ENCODE measurements at regions not wholly inside any gene's neighbourhood (a gene's known extent, or its start where the extent isn't known, plus 50 kb on each side); places are given as distances from the start of the nearest gene placed in this dataset.
"Not testable (repeated sequence)": the region's sequence is repeated elsewhere in the genome, so short reads cannot be mapped to it uniquely, and the experiment has no call there.

DNA sequence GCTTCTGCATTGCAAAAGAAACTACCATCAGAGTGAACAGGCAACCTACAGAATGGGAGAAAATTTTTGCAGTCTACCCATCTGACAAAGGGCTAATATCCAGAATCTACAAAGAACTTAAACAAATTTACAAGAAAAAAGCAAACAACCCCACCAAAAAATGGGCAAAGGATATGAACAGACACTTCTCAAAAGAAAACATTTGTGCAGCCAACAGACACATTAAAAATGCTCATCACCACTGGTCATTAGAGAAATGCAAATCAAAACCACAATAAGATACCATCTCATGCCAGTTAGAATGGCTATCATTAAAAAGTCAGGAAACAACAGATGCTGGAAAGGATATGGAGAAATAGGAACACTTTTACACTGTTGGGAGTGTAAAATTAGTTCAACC lies 157.3 kb downstream of the ARL4A start:
- TF ChIP-seq CTCF (conservative IDR thresholded peaks at IDR 0.05 in 1 of 2, IDR thresholded peaks at IDR 0.05 in 1 of 2; ENCODE audit: extremely low read depth in 1 of 2, insufficient read depth in 1 of 2, low read depth in 1 of 2, low read length in 2 of 2); EZH2 (IDR thresholded peaks at IDR 0.05; ENCODE audit: borderline replicate concordance, low read length): not testable (repeated sequence)
